GM19452 (cell line): ENCODE measurements at regions not wholly inside any gene's neighbourhood (a gene's known extent, or its start where the extent isn't known, plus 50 kb on each side); places are given as distances from the start of the nearest gene placed in this dataset.
"Not testable (repeated sequence)": the region's sequence is repeated elsewhere in the genome, so short reads cannot be mapped to it uniquely, and the experiment has no call there.

Source experiments
- ATAC-seq: cut with Tn5 transposase; IDR thresholded peaks from one replicate; pipeline ENCODE4 v1.9.1; 2021; ENCODE audit not compliant: unreplicated experiment

DNA sequence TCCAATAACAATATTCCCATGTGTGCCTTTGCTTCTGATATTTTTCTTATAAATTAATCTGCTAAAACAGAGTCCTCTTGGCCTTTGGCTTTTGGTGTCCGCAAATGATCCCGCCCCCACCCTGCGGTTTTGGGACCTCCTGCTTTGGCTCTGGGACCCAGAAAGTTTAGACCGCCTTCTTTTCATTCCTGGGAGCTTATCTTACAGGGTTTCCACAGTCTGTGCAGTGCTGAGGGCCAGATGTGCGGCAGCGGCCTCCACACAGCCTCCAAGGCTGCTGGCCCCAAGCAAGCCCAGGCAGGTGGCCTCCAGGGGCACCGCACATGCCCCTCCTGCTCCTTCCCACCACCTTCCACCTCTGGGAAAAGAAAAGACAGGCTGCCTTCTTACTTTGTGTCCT, 191.5 kb downstream of the ERCC6L2 start:
- no peak for ATAC-seq

DNA sequence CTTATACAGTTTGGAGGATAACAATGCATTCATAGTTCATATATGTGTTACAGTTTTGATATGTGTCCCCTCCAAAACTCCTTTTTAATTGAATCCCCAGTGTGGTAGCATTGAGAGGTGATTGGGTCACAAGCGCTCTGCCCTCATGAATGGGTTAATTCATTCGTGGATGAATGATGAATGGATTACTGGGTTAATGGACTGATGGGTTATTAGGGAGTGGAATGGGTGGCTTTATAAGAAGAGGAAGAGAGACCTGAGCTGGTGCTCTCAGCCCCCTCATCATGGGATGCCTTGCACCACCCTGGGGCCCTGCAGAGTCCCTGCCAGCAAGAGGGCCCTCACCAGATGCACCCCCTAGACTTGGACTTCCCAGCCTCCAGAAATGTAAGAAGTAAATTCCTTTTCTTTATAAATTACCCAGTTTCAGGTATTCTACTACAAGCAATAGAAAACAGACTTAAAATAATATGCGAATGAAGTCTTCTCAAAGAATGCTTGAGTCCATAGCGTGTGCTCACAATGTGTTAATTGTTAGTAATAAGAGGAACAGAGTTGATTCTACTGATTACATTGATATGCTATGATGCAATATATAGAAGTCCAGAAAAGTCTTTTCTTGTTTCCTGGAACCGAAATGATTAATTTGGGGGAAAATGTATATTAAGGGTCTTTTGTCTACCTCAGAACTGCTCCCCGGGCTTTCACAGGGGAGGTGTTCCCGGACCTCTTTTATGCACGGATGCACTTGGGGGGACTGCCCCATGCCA, 190.2 kb downstream of the ERCC6L2 start:
- no peak for ATAC-seq

DNA sequence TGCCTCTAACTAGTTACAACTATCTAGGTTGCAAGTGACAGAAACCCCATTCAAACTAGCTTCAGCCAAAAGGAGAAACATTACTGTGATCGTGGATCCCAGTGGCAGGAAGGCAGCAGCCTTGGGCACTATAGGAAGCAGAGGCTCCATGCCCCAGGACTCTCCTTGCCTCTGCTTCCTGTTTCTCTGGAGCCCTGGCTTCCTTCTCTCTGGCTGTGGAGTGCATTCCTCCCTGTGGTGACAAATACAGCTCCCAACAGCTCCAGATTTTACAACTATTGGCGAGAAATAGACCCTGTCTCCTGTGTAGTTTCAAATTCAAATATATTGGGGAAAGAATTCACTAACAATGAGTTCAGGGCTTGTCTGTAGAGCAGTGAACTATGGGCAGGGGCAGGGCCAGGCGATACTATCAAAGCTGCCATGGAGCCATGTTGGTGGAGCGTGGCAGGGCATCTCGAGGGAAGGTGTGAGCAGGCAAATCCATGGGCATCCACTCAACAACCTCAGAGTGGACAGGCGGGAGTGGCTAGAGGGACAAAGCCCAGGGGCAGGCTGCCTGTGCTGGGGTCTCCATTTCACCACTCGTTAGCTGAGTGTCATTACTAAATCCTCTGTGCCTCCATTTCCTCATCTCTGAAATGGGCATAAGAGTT, 189.5 kb downstream of the ERCC6L2 start:
- ATAC-seq = no peak

DNA sequence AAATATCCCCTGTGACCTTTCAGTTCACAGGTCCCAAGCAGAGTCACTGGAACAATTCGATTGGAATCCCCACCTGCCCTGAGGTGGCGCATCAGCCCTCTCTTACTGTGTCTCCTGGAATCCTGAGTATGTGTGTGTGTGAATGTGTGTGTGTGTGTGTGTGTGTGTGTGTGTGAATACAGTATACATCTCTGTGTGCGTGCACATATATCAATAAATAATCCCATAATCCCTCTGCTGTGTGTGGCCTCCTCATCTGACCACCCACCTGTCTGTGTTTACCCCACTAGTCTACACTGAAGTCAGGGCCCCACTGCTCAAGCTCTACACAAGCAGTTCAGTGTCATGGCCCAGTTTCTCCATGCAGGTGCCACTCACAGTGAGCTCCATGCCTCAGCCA, 187.4 kb downstream of the ERCC6L2 start:
- ATAC-seq = no peak

DNA sequence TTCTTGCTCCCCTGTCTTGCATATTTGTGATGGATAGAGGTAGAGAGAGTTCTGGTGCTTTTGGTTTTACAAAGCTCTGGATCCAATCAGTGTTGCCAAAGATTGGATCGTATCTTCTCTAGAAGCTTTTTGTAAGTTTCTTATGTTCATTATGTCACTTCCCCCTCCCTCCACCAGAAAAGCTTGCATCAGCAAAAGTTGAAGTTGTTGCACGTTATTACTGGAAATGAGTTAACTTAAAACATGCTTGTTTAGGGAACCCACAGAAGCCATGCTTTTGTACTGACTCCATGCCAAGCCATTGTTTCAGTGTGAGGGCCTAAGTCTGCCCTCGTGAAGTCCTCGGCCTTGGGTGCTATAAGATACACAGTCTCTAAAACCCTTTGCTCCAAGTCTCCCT, 186.5 kb downstream of the ERCC6L2 start:
- ATAC-seq = no peak

DNA sequence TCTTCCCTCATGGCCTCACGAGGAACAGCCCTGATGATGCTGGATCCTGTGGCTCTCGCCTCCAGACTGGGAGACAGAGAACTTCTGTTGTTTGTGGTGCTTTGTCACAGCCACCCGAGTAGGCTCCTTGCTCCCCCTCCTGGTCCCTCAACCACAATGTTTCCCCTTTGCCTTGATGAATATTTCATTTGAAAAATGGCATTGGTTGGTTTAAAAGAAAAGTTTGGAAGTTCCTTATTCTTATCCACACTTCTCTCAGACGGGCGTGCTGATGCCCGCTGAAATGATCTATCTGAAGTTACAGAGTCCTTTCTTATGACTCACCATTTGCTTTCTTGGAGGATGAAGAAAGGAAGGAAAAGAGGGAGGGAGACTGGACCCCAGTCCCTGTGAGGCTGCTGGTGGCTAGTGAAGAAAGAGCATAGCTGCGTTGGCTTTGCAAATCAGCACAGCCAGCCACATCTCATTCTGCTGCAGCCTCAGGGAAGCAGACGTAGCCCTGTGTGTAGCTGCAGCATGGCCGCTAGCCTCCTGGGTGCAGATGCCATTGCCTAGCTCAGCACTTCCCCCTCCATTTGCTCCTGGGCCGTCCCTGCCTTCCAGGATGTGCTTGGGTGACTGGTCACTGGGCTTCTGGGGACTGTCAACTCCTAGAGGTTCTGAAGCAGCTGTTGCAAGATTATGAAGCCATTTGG, 185.9 kb downstream of the ERCC6L2 start:
- no peak for ATAC-seq

DNA sequence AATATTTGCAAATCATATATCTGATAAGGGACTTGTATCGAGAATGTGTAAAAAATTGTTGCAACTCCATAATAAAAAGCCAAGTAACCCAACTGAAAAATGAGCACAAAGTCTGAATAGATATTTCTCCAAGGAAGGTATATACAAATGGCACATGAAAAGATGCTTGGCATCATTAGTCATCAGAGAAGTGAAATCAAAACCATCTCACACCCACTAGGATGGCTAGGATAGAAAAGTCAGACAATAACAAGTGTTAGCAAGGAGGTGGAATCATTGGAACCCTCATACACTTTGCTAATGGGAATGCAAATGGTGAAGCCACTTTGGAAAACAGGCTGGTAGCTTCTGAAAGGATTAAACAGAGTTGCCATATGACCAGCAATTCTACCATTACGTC, 182.7 kb downstream of the ERCC6L2 start:
- ATAC-seq = no peak

DNA sequence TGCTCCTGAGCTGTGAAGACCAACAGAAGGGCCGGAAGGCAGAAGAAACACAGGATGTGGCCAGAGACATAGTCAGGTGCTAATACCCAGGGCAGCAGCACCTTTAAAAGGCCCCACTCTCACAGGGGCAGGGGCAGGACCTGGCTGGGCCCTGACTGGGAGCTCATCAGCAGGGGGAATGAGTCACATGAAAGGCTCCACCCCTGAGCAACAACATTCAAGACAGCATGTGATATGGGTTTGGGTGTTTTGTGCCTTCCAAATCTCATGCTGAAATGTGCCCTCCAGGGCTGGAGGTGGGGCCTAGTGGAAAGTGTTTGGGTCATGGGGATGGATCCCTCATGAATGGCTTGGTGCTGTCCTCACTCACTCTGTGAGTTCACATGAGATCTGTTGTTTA, 181.7 kb downstream of the ERCC6L2 start:
- ATAC-seq = no peak

DNA sequence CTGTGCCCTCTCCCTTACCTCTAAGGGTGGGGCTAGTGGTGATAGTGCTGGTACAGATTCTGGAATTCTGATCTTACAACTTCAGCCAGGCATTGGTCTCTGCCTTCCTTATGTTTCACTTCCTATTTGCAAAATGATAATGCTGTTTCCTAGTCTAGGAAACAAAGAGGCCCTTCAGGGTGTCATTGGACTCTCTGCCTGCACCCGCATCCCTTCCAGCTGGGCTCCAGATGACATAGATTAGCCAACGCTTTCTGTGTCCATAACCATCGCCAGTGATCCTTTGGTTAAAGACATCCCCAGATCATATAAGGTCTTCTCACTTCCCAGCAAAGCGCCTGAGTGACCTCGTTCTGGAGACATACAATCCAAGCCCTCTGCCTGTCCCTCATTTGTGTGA, 180.7 kb downstream of the ERCC6L2 start:
- ATAC-seq = no peak

DNA sequence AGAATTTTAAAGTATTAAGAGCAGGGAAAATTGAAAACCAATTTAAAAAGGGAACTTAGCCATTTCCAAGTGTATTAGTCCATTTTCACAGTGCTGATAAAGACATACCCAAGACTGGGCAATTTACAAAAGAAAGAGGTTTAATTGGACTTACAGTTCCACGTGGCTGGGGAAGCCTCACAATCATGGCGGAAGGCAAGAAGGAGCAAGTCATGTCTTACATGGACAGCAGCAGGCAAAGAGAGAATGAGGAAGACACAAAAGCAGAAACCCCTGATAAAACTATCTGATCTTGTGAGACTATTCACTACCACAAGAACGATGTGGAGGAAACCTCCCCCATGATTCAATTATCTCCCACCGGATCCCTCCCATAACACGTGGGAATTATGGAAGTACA, 178.8 kb downstream of the ERCC6L2 start:
- not testable (repeated sequence) for ATAC-seq

DNA sequence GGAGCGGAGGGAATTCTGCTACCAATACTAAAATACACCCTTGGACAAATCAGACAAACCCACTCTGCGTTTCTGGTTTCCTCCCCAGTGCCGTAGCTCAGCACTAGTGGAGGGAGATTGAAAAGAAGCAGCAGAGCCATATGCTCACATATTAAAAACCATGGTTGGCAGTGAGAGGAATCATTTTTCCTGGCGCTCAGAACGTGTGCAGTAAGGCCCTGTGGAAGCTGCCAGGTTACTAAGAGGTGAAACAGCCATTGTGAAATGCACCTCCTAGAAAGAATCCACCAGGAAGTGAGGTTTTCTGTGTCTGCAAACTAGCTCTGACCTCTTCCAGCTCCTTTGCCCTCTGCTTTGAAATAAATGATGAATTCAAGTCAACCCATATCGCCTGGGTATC, 177.2 kb downstream of the ERCC6L2 start:
- ATAC-seq = no peak

DNA sequence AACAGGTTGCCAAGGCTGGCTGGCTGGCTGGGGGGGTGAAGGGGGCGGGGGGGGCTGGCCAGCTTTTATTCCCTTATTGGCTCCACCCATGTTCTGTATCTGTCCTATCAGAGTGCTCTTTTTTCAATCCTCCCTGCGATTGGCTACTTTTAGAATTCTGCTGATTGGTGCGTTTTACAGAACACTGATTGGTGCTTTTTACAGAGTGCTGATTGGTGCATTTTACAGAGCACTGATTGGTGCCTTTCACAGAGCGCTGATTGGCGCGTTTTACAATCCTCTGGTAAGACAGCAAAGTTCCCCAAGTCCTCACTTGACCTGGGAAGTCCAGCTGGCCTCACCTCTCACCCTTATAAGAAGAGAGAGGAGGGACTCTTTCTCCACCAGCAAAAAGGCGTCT, 175.9 kb downstream of the ERCC6L2 start:
- no peak for ATAC-seq

DNA sequence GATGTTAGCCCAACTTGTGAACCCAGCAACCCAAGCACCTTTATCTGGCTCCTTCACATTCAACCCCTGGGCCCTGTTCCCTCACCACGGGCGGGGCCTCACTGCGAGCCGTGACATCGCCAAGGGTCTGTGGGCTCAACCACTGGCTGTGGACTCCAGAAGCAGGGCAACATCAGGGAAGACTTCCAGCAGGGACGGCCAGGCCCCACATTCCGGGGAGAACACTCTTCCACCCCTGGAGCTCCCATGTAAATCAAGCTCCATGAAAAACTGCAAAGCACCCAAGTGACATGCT, 175.3 kb downstream of the ERCC6L2 start:
- ATAC-seq = no peak

DNA sequence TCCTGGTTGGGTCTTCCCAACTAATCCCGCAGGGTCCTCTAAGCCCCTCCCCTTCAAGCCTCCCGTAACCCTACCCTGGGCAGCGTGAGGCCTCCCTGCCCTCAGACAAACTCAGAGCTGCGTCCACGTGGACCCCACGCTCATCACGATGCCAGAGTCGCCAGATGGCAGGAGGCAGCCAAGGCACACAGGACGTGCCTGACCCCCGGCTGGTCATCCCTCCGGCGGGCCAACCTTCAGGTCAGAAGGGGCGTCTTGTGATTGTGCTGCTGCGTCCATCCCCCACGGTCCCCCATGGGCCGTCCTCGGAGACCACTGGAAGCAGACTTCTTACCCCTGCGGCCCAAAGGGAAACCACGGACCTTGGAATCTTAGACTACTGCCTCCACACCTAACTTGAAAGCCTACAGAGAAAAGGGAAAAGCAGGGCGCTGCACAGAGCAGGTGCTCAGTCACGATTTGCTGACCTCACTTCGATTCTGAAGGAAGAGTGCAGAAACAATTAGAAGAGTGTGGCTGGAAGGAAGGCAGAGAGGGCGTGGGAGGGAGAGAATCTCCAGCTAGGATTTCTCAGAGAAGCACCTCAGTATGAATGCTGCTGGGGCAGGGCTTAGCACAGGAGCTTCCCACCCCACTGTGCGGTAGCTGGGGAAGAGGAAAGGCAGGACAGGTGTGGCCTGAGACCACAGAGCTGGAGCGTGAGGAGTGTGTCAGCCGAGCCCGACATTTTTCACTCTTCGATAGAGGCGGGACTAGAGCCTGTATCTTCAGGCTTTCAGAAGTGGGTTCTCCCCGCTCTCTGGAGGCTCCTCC, 174.8 kb downstream of the ERCC6L2 start:
- no peak for ATAC-seq

DNA sequence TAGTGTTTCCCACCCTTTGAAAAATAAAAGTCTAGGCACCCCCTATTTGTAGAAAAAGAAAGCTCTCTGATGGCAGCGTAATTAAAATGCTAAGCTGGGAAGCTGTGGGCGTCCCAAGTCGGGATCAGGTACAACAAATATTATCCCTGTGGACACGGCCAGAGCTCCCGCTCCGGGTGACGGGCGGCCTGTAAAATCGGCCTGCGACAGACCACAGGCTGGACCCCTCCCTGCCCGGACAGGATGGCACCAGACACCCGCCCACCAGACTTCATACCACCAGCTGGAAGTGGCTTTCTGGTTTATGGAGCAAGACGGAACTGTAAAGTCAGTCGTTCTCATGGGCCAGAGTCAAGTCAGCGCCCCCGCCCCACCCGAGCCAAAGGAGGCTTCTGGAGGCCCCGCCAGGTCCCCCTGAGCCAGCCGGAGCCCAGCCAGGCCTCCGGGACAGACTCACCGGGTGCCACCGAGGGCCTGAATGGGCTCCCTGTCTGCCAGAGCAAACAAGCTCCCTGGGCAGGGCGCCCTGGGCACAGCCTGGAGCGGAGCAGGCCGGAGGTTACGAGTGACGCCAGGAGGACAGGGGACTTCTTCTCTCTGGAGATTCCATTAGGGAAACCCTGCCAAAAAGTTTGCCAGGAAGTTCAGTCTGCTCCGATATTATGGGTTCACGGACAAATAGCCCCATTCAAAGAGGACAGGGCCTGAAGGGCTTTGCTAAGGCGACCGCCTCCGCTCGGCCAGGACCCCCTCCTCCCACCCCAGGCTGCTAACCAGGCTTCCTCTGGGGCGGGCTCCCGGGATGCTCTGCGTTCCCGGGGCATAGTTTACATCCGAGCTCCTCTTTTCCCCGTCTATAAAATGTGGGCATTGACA, 173.7 kb downstream of the ERCC6L2 start:
- no peak for ATAC-seq

DNA sequence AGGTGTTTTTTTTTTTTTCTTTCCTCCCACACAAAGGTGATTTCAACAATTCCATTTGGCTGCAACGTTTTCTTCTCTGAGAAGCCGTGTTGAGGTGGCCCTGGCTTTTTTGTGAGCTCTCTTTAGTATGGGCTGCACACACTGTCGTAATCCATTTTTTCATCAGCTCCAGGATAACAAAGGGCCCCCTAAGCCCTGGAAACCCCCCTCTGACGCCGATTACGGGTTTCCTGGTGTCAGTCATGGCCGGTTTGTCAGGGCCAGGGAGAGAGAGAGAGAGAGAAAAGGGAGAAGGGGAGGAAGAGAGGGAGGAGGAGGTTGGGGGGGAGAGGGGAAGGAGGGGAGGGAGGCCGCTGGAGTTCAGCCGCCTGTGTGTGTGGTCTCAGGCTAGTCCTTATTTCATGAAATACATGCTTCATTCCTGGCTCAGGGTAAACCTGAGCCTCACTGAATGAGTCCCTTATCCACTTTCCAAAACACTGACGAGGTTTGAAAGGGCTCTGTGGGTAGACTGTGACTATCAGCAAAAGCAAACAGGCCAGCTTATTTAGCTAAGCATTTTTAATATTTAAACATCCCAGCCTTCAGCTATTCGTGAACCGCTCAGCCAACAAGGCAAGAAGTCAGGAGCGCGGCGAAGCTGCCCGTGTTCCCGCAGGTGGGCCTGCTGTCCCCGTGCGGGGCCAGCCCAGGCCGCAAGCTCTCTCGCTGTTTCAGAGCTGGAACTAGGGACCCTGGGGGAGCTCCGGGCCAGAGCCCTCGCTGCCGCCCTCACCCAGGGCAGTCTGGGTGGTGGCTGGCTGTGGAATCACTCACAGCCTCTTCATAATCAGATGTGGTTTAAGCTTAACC, 172.8 kb downstream of the ERCC6L2 start:
- no peak for ATAC-seq

DNA sequence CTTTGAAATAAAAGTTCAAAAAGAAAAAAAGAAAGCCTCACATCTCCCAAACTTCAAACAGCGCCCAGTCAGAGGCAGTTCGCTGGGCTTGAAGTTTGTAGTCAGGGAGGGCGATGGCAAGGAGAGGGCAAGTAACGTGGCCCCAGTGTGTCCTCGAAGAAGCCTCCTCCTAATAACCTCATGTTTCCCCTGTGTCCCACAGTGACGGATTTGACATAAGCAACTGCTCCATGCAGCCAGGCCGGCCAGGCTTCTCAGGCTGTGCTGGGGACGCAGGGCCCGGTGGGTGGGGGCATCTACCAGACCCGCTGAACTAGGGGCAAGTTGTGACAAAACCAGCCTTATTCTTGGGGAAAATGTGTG, 172.2 kb downstream of the ERCC6L2 start:
- ATAC-seq = no peak

DNA sequence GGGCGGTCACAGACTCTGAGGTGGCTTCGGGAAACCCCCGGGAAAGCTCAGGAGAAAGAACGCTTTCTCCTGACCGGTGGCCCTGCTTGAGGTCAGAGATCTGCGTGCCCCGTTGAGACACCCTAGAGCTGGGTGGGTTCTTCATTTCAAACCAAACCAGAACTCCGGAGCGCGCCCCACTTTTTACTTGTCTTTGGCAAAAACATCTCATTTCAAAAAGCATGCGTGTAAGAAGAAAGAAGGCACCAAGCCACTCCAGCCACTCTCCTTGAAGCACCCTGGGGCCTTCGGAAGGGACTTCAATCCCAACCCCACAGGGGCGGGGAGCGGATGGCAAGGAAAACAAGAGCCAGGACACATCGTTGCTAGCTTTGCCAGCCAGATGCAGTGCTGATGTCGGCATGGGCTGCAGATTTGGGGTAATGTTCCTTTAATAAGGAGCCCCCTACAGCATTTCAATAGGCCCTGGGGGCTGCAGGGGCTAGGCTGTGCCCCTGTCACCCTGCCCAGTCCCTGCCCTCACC, 171.7 kb downstream of the ERCC6L2 start:
- no peak for ATAC-seq

DNA sequence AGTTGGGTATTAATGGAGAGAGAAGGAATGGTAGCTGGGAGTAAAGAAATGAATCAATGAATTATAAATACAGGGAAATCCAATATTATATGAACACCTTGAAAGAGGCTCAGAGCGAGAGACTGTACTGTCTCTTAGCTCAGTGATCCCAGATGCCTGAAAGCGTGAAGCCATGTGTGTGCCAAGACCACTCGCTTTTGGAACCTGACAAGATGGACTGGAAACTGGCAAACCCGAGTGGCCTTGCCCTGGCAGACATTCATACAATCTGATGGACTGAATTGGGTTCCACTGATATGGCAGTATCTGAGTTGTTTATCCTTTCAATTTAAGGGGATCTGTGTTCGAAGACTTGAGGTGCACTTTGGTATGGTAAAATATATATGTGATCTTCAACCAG, 170.3 kb downstream of the ERCC6L2 start:
- no peak for ATAC-seq

DNA sequence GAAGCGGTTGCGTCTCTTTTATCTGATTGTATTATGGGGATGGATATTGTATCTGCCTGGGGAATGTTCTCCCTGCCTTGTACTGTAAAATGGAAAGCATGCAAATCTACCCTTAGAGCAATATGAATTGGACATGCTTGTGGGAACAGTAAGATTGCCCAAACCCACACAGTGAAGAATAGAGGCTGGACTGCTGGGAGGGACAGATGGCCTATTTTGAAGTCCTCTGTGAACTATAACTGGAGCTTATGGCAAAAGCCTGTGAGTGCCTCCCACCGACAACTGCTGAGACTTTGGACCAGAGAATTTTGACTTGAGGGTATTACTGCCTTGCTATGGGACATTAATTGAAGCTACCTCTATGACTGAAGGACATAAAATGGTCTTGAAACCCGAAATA, 168.9 kb downstream of the ERCC6L2 start:
- no peak for ATAC-seq
